Astrocyte (in vitro differentiated cells and primary cell): ENCODE measurements at regions not wholly inside any gene's neighbourhood (a gene's known extent, or its start where the extent isn't known, plus 50 kb on each side); places are given as distances from the start of the nearest gene placed in this dataset.

Experiments
- DNase-seq: peaks from one replicate; pipeline ENCODE4 v3.0.0-alpha.2; 2010; ENCODE audit warnings: low read depth
- FAIRE-seq: peaks from 2 replicates; lab custom pipeline; 2011; peaks lifted over from hg19 to GRCh38; lab: Jason Lieb, UNC
- H2AFZ ChIP-seq: 2 replicates; pipeline ENCODE4 v1.6.0; 2012; ENCODE audit warnings: low read depth, low read length, inconsistent platforms
- H3K27ac ChIP-seq: 2 replicates; pipeline ENCODE4 v1.5.1; 2011; ENCODE audit warnings: low read depth, low read length, inconsistent platforms
- H3K27me3 ChIP-seq: 2 replicates; pipeline ENCODE4 v1.6.0; 2011; ENCODE audit warnings: low read length, inconsistent platforms; ENCODE audit not compliant: insufficient read depth
- H3K36me3 ChIP-seq: 2 replicates; pipeline ENCODE4 v1.5.1; 2011; ENCODE audit warnings: low read length, inconsistent platforms; ENCODE audit not compliant: insufficient read depth
- H3K4me1 ChIP-seq: 2 replicates; pipeline ENCODE4 v1.5.1; 2011; ENCODE audit warnings: low read length, inconsistent platforms; ENCODE audit not compliant: insufficient read depth
- H3K4me2 ChIP-seq: 2 replicates; pipeline ENCODE4 v1.6.0; 2012; ENCODE audit warnings: low read length, inconsistent platforms
- H3K4me3 ChIP-seq: 2 replicates; pipeline ENCODE4 v1.5.1; 2011; ENCODE audit warnings: low read depth, mild to moderate bottlenecking, low read length, inconsistent platforms; ENCODE audit not compliant: insufficient read depth
- H3K79me2 ChIP-seq: 2 replicates; pipeline ENCODE4 v1.6.0; 2012; ENCODE audit warnings: mild to moderate bottlenecking, low read length, inconsistent platforms; ENCODE audit not compliant: insufficient read depth
- H3K9ac ChIP-seq: 2 replicates; pipeline ENCODE4 v1.6.0; 2012; ENCODE audit warnings: mild to moderate bottlenecking, low read length, inconsistent platforms
- H3K9me3 ChIP-seq: 2 replicates; pipeline ENCODE4 v1.5.1; 2012; ENCODE audit warnings: low read depth, mild to moderate bottlenecking, low read length, inconsistent platforms; ENCODE audit not compliant: insufficient read depth
- H4K20me1 ChIP-seq: 2 replicates; pipeline ENCODE4 v1.6.0; 2012; ENCODE audit warnings: low read length, inconsistent platforms; ENCODE audit not compliant: insufficient read depth
- H3K27ac Mint-ChIP-seq: one replicate; pipeline ENCODE4 v1.8.0; 2021; ENCODE audit warnings: mild to moderate bottlenecking, mixed read lengths; ENCODE audit not compliant: unreplicated experiment
- H3K27me3 Mint-ChIP-seq: one replicate; pipeline ENCODE4 v1.8.0; 2021; ENCODE audit warnings: low read depth, mixed read lengths; ENCODE audit not compliant: unreplicated experiment
- H3K36me3 Mint-ChIP-seq: one replicate; pipeline ENCODE4 v1.8.0; 2021; ENCODE audit warnings: low read depth, mixed read lengths; ENCODE audit not compliant: unreplicated experiment
- H3K4me1 Mint-ChIP-seq: one replicate; pipeline ENCODE4 v1.8.0; 2021; ENCODE audit warnings: low read depth, mixed read lengths; ENCODE audit not compliant: unreplicated experiment
- H3K4me3 Mint-ChIP-seq: one replicate; pipeline ENCODE4 v1.8.0; 2021; ENCODE audit warnings: mild to moderate bottlenecking, moderate library complexity, mixed read lengths; ENCODE audit not compliant: unreplicated experiment
- H3K9me3 Mint-ChIP-seq: one replicate; pipeline ENCODE4 v1.8.0; 2021; ENCODE audit warnings: mild to moderate bottlenecking, mixed read lengths; ENCODE audit not compliant: unreplicated experiment
- CTCF ChIP-seq: IDR thresholded peaks from 2 replicates; pipeline ENCODE4 v1.5.1; 2011; ENCODE audit warnings: low read depth, mild to moderate bottlenecking, inconsistent platforms, low read length, moderate library complexity; ENCODE audit not compliant: insufficient read depth
- EZH2 ChIP-seq: IDR thresholded peaks from 2 replicates; pipeline ENCODE4 v1.6.1; 2012; ENCODE audit warnings: mild to moderate bottlenecking, low read length, inconsistent platforms; ENCODE audit not compliant: insufficient read depth

GRCh38 chr5:34547300-34548085, 108.6 kb upstream of the RAI14 start:
- DNase-seq (no peak), FAIRE-seq (no peak)
- Histone ChIP-seq H2AFZ (no peak overlapping the region), H3K4me2 (no peak overlapping the region), H3K27ac (no peak overlapping the region), H3K9ac (no peak overlapping the region), H3K79me2 (no peaks in the 10 kb centered on the region), H3K4me3 (no peak overlapping the region), H3K4me1 (no peaks in the 10 kb centered on the region), H3K36me3 (no peaks in the 10 kb centered on the region), H3K27me3 (no peaks in the 10 kb centered on the region), H3K9me3 (peaks cover 7% of the 10 kb centered on the region), H4K20me1 (no peaks in the 10 kb centered on the region)
- H3K27ac Mint-ChIP-seq: no peak overlapping the region
- no peaks in the 10 kb centered on the region for H3K36me3 Mint-ChIP-seq
- TF ChIP-seq EZH2: no peak
- no peak for TF ChIP-seq CTCF
- no peaks in the 10 kb centered on the region for H3K4me1 Mint-ChIP-seq
- H3K27me3 Mint-ChIP-seq: no peaks in the 10 kb centered on the region
- H3K9me3 Mint-ChIP-seq: peaks cover 24% of the 10 kb centered on the region
- no peak overlapping the region for H3K4me3 Mint-ChIP-seq

- Histone ChIP-seq H3K4me2 (no peak overlapping the region), H4K20me1 (no peaks in the 10 kb centered on the region), H3K27ac (no peak overlapping the region), H3K27me3 (no peaks in the 10 kb centered on the region), H3K4me1 (no peaks in the 10 kb centered on the region), H3K36me3 (no peaks in the 10 kb centered on the region), H3K4me3 (no peak overlapping the region), H3K9me3 (peaks cover 7% of the 10 kb centered on the region), H2AFZ (no peak overlapping the region), H3K79me2 (no peaks in the 10 kb centered on the region), H3K9ac (no peak overlapping the region)
- Mint-ChIP-seq H3K27me3 (no peaks in the 10 kb centered on the region), H3K9me3 (peaks cover 24% of the 10 kb centered on the region), H3K4me3 (no peak overlapping the region), H3K27ac (no peak overlapping the region), H3K36me3 (no peaks in the 10 kb centered on the region), H3K4me1 (no peaks in the 10 kb centered on the region)
- DNase-seq: no peak
- TF ChIP-seq CTCF (no peak), EZH2 (no peak)
- no peak for FAIRE-seq
Observed at GRCh38 chr5:34548086-34548403, 108.1 kb upstream of the RAI14 start.

GRCh38 chr5:34550247-34550646, 105.9 kb upstream of the RAI14 start:
- Mint-ChIP-seq H3K27me3 (no peaks in the 10 kb centered on the region), H3K36me3 (no peaks in the 10 kb centered on the region), H3K4me1 (no peaks in the 10 kb centered on the region), H3K9me3 (peaks cover 12% of the 10 kb centered on the region), H3K27ac (no peak overlapping the region), H3K4me3 (no peak overlapping the region)
- Histone ChIP-seq H3K79me2 (no peaks in the 10 kb centered on the region), H2AFZ (no peak overlapping the region), H3K4me2 (no peak overlapping the region), H3K9me3 (peaks cover 7% of the 10 kb centered on the region), H3K9ac (no peak overlapping the region), H3K27me3 (no peaks in the 10 kb centered on the region), H3K27ac (no peak overlapping the region), H3K36me3 (no peaks in the 10 kb centered on the region), H3K4me1 (no peaks in the 10 kb centered on the region), H4K20me1 (no peaks in the 10 kb centered on the region), H3K4me3 (no peak overlapping the region)
- DNase-seq (no peak), FAIRE-seq (no peak)
- TF ChIP-seq CTCF: no peak
- no peak for TF ChIP-seq EZH2
